Upper lobe of left lung (tissue), 6 donors: ENCODE measurements at regions not wholly inside any gene's neighbourhood (a gene's known extent, or its start where the extent isn't known, plus 50 kb on each side); places are given as distances from the start of the nearest gene placed in this dataset.

Source experiments
- ATAC-seq, 2 donors: fragments of 200-7000 bp; cut with Tn5 transposase; one replicate each; pipeline ENCODE4 v1.9.1; 2022; ENCODE audit warnings: mild to moderate bottlenecking in 2 of 2, moderate library complexity in 2 of 2; ENCODE audit not compliant: low FRiP score in 2 of 2
- DNase-seq, 2 donors: peaks; one replicate each; pipeline ENCODE4 v3.0.0-alpha.2; 2019 to 2020
- H3K27ac ChIP-seq, 4 donors: fragments of 200-600 bp; sonication (generic); one replicate each; pipeline ENCODE4 v1.5.1; 2016 to 2019
- H3K27me3 ChIP-seq, 4 donors: fragments of 200-600 bp; sonication (generic); one replicate each; pipeline ENCODE4 v1.5.1; 2017 to 2019
- H3K36me3 ChIP-seq, 4 donors: fragments of 200-600 bp; sonication (generic); one replicate each; pipeline ENCODE4 v1.5.1; 2016 to 2019
- H3K4me1 ChIP-seq, 4 donors: fragments of 200-600 bp; sonication (generic); one replicate each; pipeline ENCODE4 v1.5.1; 2018 to 2019
- H3K4me3 ChIP-seq, 4 donors: fragments of 200-600 bp; sonication (generic); one replicate each; pipeline ENCODE4 v1.5.1; 2017 to 2019; ENCODE audit warnings: mild to moderate bottlenecking in 2 of 4, moderate library complexity in 1 of 4
- H3K9me3 ChIP-seq, 4 donors: fragments of 200-600 bp; sonication (generic); one replicate each; pipeline ENCODE4 v1.5.1; 2018 to 2019
- EP300 ChIP-seq, 4 donors: sonication (generic); formaldehyde crosslinking; IDR thresholded peaks; one replicate each; pipeline ENCODE4 v1.5.1; 2017; ENCODE audit warnings: antibody characterized with exemption in 4 of 4, control low read depth in 2 of 4
- POLR2A ChIP-seq, 4 donors: fragments of 450-650 bp; IDR thresholded peaks; one replicate each; pipeline ENCODE4 v1.5.1; 2016 to 2017; ENCODE audit warnings: antibody characterized with exemption in 4 of 4, mild to moderate bottlenecking in 2 of 4
- POLR2AphosphoS5 ChIP-seq, 2 donors: sonication (generic); formaldehyde crosslinking; IDR thresholded peaks; one replicate each; pipeline ENCODE4 v1.5.1; 2017; ENCODE audit warnings: antibody characterized with exemption in 2 of 2
- WGBS, 2 donors: methylation state at CpG; one replicate each; pipeline ENCODE4 v1.1.5; 2017 to 2018; 5-methylcytosine and 5-hydroxymethylcytosine counted together
- TF ChIP-seq, protein P1 (sequence below), 6 experiments: fragments of 450-650 bp in 4 of 6; fragments of 200-600 bp in 2 of 6; sonication (generic) in 2 of 6; IDR thresholded peaks; one replicate each; pipeline ENCODE4 v1.5.1; 2016 to 2019; ENCODE audit warnings: antibody characterized with exemption in 6 of 6
- donor health status: DM: no; HTN: no; CAD: no; lungs with moderate emphysema.
- donor health status: DM: no; HTN: yes; CAD: no; lungs with severe emphysema.

DNA sequence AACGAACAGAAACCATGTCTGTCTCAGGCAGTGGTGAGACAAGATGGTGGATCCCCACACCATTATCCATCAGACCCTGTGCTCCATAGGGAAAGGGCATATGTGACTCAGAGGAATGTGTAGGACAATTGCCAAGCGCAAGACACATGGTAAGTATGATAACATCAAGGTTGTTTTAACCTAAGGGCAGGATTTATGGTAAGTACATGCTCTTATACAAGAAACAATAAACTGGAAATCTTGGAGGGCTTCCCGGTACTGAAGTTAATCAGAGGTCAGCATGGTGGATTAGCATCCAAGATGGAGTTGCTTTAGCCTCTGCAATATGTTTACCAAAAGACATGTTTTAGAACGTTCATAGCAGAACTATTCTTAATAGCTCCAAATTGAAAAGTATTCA, 355.0 kb downstream of the PPP1R2C start:
- H3K4me1 ChIP-seq = no peaks in the 10 kb centered on the region
- H3K27ac ChIP-seq = no peak overlapping the region
- H3K9me3 ChIP-seq = no peaks in the 10 kb centered on the region
- no peak overlapping the region for H3K4me3 ChIP-seq
- H3K36me3 ChIP-seq = no peaks in the 10 kb centered on the region
- DNase-seq (no peak), ATAC-seq (no peak)
- 83 to 85% methylated on average over 4 of the region's 4 CpGs for WGBS, 2 donors
- no peaks in the 10 kb centered on the region for H3K27me3 ChIP-seq
- TF ChIP-seq, protein P1, sequence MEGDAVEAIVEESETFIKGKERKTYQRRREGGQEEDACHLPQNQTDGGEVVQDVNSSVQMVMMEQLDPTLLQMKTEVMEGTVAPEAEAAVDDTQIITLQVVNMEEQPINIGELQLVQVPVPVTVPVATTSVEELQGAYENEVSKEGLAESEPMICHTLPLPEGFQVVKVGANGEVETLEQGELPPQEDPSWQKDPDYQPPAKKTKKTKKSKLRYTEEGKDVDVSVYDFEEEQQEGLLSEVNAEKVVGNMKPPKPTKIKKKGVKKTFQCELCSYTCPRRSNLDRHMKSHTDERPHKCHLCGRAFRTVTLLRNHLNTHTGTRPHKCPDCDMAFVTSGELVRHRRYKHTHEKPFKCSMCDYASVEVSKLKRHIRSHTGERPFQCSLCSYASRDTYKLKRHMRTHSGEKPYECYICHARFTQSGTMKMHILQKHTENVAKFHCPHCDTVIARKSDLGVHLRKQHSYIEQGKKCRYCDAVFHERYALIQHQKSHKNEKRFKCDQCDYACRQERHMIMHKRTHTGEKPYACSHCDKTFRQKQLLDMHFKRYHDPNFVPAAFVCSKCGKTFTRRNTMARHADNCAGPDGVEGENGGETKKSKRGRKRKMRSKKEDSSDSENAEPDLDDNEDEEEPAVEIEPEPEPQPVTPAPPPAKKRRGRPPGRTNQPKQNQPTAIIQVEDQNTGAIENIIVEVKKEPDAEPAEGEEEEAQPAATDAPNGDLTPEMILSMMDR (IDR thresholded peaks at IDR 0.05) = no peak
- TF ChIP-seq POLR2AphosphoS5 (IDR thresholded peaks at IDR 0.05) (no peak), EP300 (IDR thresholded peaks at IDR 0.05) (no peak), POLR2A (IDR thresholded peaks at IDR 0.05) (no peak)

DNA sequence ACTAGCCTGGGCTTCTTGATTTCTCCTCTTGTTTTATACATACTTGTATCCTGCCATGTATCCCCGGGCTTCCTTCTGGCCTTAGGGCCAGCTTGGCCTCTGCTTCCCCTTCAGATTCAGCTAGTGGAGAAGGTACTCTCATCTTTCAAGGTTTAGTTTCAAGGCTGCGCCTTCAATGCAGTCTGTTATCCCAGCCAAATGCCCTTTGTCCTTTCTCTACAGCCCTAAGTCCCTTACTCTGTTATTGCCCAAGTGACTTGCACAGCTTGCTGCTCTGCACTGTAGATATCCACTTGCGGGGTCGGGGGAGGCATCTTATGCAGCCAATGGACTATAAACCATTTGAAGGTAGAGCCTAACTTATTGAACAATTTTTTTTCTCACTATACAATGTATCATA, 357.5 kb downstream of the PPP1R2C start:
- Histone ChIP-seq H3K27me3 (no peaks in the 10 kb centered on the region), H3K4me1 (no peaks in the 10 kb centered on the region), H3K36me3 (no peaks in the 10 kb centered on the region), H3K4me3 (no peak overlapping the region), H3K27ac (no peak overlapping the region), H3K9me3 (no peaks in the 10 kb centered on the region)
- 86 to 90% methylated on average over 4 of the region's 4 CpGs for WGBS, 2 donors
- DNase-seq = no peak
- no peak for ATAC-seq
- TF ChIP-seq, protein P1 (IDR thresholded peaks at IDR 0.05) = no peak
- TF ChIP-seq EP300 (IDR thresholded peaks at IDR 0.05) = no peak
- no peak for TF ChIP-seq POLR2A (IDR thresholded peaks at IDR 0.05)
- no peak for TF ChIP-seq POLR2AphosphoS5 (IDR thresholded peaks at IDR 0.05)

DNA sequence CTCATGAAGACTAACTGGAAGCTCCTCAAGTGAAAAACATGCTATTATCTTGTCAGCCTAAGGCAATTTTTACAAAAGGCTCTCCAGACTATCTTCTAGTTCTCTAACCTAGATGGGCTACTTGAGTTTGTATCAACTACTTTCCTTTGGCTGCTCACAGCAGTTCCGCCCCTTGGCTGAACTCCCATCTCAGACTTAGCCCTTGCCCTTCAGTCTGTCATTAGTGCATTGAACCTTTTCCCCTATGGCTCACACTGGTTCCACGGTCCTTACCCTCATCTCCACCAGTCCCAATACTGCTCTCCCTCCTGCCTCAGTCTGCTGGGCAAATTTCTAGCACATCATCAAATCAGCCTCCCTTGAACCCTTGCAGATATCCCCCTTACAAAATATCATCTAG, 362.3 kb downstream of the PPP1R2C start:
- Histone ChIP-seq H3K27me3 (no peaks in the 10 kb centered on the region), H3K4me1 (no peaks in the 10 kb centered on the region), H3K4me3 (no peak overlapping the region), H3K27ac (no peak overlapping the region), H3K36me3 (no peaks in the 10 kb centered on the region), H3K9me3 (peaks cover 0 to 7% (median 0%) of the 10 kb centered on the region in 4 donors)
- WGBS, 2 donors = 72 to 89% methylated on average over 2 of the region's 2 CpGs
- no peak for DNase-seq
- TF ChIP-seq EP300 (IDR thresholded peaks at IDR 0.05) (no peak), POLR2AphosphoS5 (IDR thresholded peaks at IDR 0.05) (no peak)
- TF ChIP-seq, protein P1 (IDR thresholded peaks at IDR 0.05) = no peak
- ATAC-seq = no peak

DNA sequence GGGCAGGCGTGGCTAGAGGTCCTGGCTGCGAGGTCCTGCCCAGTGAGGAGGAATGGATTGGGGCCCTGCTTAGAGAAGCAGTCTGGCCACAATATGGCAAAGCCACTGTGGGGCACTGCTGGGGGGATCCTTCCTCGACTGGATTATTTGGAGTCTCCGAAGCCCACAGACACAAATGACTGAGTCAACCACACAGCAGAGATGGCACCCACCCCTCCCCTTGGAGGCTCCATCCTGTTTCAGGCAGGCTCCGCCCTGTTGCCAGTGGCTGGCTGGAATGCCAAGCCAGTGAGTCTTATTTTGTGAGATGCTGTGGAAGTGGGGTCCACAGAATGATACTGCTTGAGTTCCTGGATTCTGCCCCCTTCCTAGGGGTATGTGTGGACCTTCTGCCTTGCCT, 363.9 kb downstream of the PPP1R2C start:
- no peak for ATAC-seq
- no peak overlapping the region for H3K4me3 ChIP-seq
- WGBS, 2 donors = 80 to 92% methylated on average over 2 to 5 of the region's 5 CpGs
- no peaks in the 10 kb centered on the region for H3K27me3 ChIP-seq
- H3K9me3 ChIP-seq = peaks cover 0 to 10% (median 0%) of the 10 kb centered on the region in 4 donors
- TF ChIP-seq POLR2A (IDR thresholded peaks at IDR 0.05) = no peak
- no peak for DNase-seq
- no peaks in the 10 kb centered on the region for H3K4me1 ChIP-seq
- no peak overlapping the region for H3K27ac ChIP-seq
- no peaks in the 10 kb centered on the region for H3K36me3 ChIP-seq

DNA sequence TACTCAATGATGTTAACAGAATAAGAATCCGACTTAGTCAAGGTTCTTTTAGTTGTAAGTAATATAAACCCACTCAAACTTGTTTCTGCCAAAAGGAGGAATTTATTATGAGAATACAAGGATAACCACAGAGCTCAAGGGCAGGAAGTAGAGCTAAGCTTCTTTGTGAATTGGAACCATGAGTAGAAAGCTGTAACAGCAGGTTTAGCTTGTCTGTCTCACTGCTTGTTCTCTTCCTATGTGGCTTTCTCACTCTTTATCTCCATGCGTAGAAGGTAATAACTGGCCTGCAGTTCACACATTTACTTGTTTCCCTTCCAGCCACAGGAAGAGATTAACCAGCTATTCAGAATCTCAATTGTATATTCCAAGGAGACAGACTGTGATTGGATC, 378.3 kb downstream of the PPP1R2C start:
- WGBS, 2 donors = 72 to 73% methylated on average over 2 of the region's 2 CpGs
- DNase-seq = no peak
- Histone ChIP-seq H3K4me1 (no peaks in the 10 kb centered on the region), H3K27ac (no peak overlapping the region), H3K27me3 (no peaks in the 10 kb centered on the region), H3K9me3 (no peaks in the 10 kb centered on the region), H3K4me3 (no peak overlapping the region), H3K36me3 (no peaks in the 10 kb centered on the region)
- no peak for ATAC-seq
- TF ChIP-seq POLR2A (IDR thresholded peaks at IDR 0.05) (no peak), POLR2AphosphoS5 (IDR thresholded peaks at IDR 0.05) (no peak), EP300 (IDR thresholded peaks at IDR 0.05) (no peak)
- TF ChIP-seq, protein P1 (IDR thresholded peaks at IDR 0.05) = no peak
